OCI-LY1 (cell line): ENCODE measurements at regions not wholly inside any gene's neighbourhood (a gene's known extent, or its start where the extent isn't known, plus 50 kb on each side); places are given as distances from the start of the nearest gene placed in this dataset.

ENCODE experiments used
- H2AFZ ChIP-seq: fragments of 200-600 bp; sonication (generic), shearing (Covaris generic); 2 replicates; pipeline ENCODE4 v1.6.0; 2014; ENCODE audit warnings: antibody characterized with exemption, mild to moderate bottlenecking, low read length
- H3F3A ChIP-seq: fragments of 200-600 bp; sonication (generic), shearing (Covaris generic); 2 replicates; pipeline ENCODE4 v1.6.0; 2014; ENCODE audit warnings: mild to moderate bottlenecking, antibody characterized with exemption, low read length, moderate library complexity; ENCODE audit not compliant: insufficient read depth
- H3K27ac ChIP-seq: fragments of 200-600 bp; sonication (generic); 2 replicates; pipeline ENCODE4 v1.5.1; 2014; ENCODE audit warnings: low read length, mixed run types, mild to moderate bottlenecking, low read depth; ENCODE audit not compliant: poor library complexity, severe bottlenecking
- H3K27me3 ChIP-seq: fragments of 200-600 bp; sonication (generic); 2 replicates; pipeline ENCODE4 v1.6.0; 2014; ENCODE audit warnings: antibody characterized with exemption, mild to moderate bottlenecking, low read length, moderate library complexity; ENCODE audit not compliant: insufficient read depth
- H3K36me3 ChIP-seq: fragments of 200-600 bp; sonication (generic); 2 replicates; pipeline ENCODE4 v1.6.1; 2014; ENCODE audit warnings: mild to moderate bottlenecking, antibody characterized with exemption, low read length, moderate library complexity, mixed read lengths; ENCODE audit not compliant: insufficient read depth
- H3K4me1 ChIP-seq: fragments of 200-600 bp; sonication (generic); 2 replicates; pipeline ENCODE4 v1.5.1; 2014; ENCODE audit warnings: mild to moderate bottlenecking, low read length, moderate library complexity; ENCODE audit not compliant: insufficient read depth, severe bottlenecking
- H3K4me2 ChIP-seq: fragments of 200-600 bp; sonication (generic), shearing (Covaris generic); 2 replicates; pipeline ENCODE4 v1.6.1; 2014; ENCODE audit warnings: low read length
- H3K4me3 ChIP-seq: fragments of 200-600 bp; sonication (generic); 2 replicates; pipeline ENCODE4 v1.5.1; 2014; ENCODE audit warnings: low read length, low read depth, mild to moderate bottlenecking, mixed read lengths; ENCODE audit not compliant: poor library complexity, severe bottlenecking
- H3K79me2 ChIP-seq: fragments of 200-600 bp; shearing (Covaris generic); 2 replicates; pipeline ENCODE4 v1.6.1; 2016; ENCODE audit warnings: mixed run types, low read length, mixed read lengths; ENCODE audit not compliant: insufficient read depth
- H3K9ac ChIP-seq: fragments of 200-600 bp; sonication (generic), shearing (Covaris generic); 2 replicates; pipeline ENCODE4 v1.6.1; 2014; ENCODE audit warnings: mild to moderate bottlenecking, low read length, mixed read lengths
- H3K9me2 ChIP-seq: fragments of 200-600 bp; sonication (generic), shearing (Covaris generic); 2 replicates; pipeline ENCODE4 v1.6.1; 2014; ENCODE audit warnings: low read depth, mild to moderate bottlenecking, low read length, mixed read lengths
- H3K9me3 ChIP-seq: fragments of 200-600 bp; shearing (Covaris generic); 2 replicates; pipeline ENCODE4 v1.6.1; 2014; ENCODE audit warnings: low read length, mixed read lengths
- H4K20me1 ChIP-seq: fragments of 200-600 bp; sonication (generic), shearing (Covaris generic); 2 replicates; pipeline ENCODE4 v1.6.0; 2016; ENCODE audit warnings: mild to moderate bottlenecking, low read length; ENCODE audit not compliant: insufficient read depth
- CTCF ChIP-seq: fragments of 200-600 bp; sonication (generic), shearing (Covaris generic); IDR thresholded peaks from 2 replicates; pipeline ENCODE4 v1.5.1; 2017; ENCODE audit warnings: mild to moderate bottlenecking, antibody characterized with exemption, low read length, moderate library complexity, mixed read lengths
- EZH2 ChIP-seq: fragments of 200-600 bp; sonication (generic), shearing (Covaris generic); IDR thresholded peaks from 2 replicates; pipeline ENCODE4 v1.8.0; 2017; ENCODE audit warnings: borderline replicate concordance, mixed run types, mild to moderate bottlenecking, antibody characterized with exemption, low read length, moderate library complexity, mixed read lengths

- Histone ChIP-seq H3K79me2 (no peaks in the 10 kb centered on the region), H3K4me2 (no peak overlapping the region), H3K4me3 (no peak overlapping the region), H3K36me3 (no peaks in the 10 kb centered on the region), H3K9me3 (no peaks in the 10 kb centered on the region), H3K9me2 (no peaks in the 10 kb centered on the region), H3K4me1 (no peaks in the 10 kb centered on the region), H3K9ac (no peak overlapping the region), H2AFZ (no peak overlapping the region), H3K27me3 (no peaks in the 10 kb centered on the region), H4K20me1 (no peaks in the 10 kb centered on the region), H3K27ac (no peak overlapping the region), H3F3A (no peaks in the 10 kb centered on the region)
- no peak for TF ChIP-seq EZH2
- no peak for TF ChIP-seq CTCF
Measured at GRCh38 chr6:130671577-130671976, 155.6 kb upstream of the SMLR1 start.

GRCh38 chr6:130672153-130672552, 155.1 kb upstream of the SMLR1 start:
- Histone ChIP-seq H3K9me2 (no peaks in the 10 kb centered on the region), H3K27ac (no peak overlapping the region)
- no peak for TF ChIP-seq CTCF
- no peak for TF ChIP-seq EZH2

GRCh38 chr6:130674604-130675003, 152.6 kb upstream of the SMLR1 start:
- Histone ChIP-seq H2AFZ (no peak overlapping the region), H3K4me1 (no peaks in the 10 kb centered on the region), H3K27me3 (no peaks in the 10 kb centered on the region), H3K9me2 (no peaks in the 10 kb centered on the region), H3F3A (no peaks in the 10 kb centered on the region), H3K9me3 (no peaks in the 10 kb centered on the region), H3K79me2 (no peaks in the 10 kb centered on the region), H4K20me1 (no peaks in the 10 kb centered on the region), H3K9ac (no peak overlapping the region), H3K4me3 (no peak overlapping the region), H3K27ac (no peak overlapping the region), H3K36me3 (no peaks in the 10 kb centered on the region), H3K4me2 (no peak overlapping the region)
- no peak for TF ChIP-seq EZH2
- TF ChIP-seq CTCF = no peak

More at GRCh38 chr6:130672153-130672552, 155.1 kb upstream of the SMLR1 start:
- Histone ChIP-seq H2AFZ (no peak overlapping the region), H3K4me1 (no peaks in the 10 kb centered on the region), H3K36me3 (no peaks in the 10 kb centered on the region), H4K20me1 (no peaks in the 10 kb centered on the region), H3K79me2 (no peaks in the 10 kb centered on the region), H3K9me3 (no peaks in the 10 kb centered on the region), H3K27me3 (no peaks in the 10 kb centered on the region), H3F3A (no peaks in the 10 kb centered on the region), H3K9ac (no peak overlapping the region), H3K4me3 (no peak overlapping the region), H3K4me2 (no peak overlapping the region)
